H1 (cell line): ENCODE measurements at regions not wholly inside any gene's neighbourhood (a gene's known extent, or its start where the extent isn't known, plus 50 kb on each side); places are given as distances from the start of the nearest gene placed in this dataset.

Source experiments
- BCL11A ChIP-seq, 2 experiments: IDR thresholded peaks; one replicate each; pipeline ENCODE4 v1.6.1; 2011; ENCODE audit warnings: low read depth in 2 of 2, low read length in 2 of 2, mild to moderate bottlenecking in 2 of 2
- CEBPB ChIP-seq: IDR thresholded peaks from 2 replicates; pipeline ENCODE4 v1.6.1; 2012; ENCODE audit warnings: low read depth, low read length
- CTCF ChIP-seq, 3 experiments: IDR thresholded peaks; 1 replicate in 2 of 3; 2 replicates in 1 of 3; pipeline versions ENCODE4 v1.5.1 to v1.6.1; 2011; ENCODE audit warnings: low read length in 3 of 3, mild to moderate bottlenecking in 3 of 3, inconsistent platforms in 2 of 3, low read depth in 1 of 3, moderate library complexity in 1 of 3; ENCODE audit not compliant: insufficient read depth in 1 of 3; ENCODE audit errors: control extremely low read depth in 1 of 3
- E2F6 ChIP-seq: IDR thresholded peaks from 2 replicates; pipeline ENCODE4 v1.6.1; 2012; ENCODE audit warnings: inconsistent platforms
- EP300 ChIP-seq, 2 experiments: IDR thresholded peaks; 1 replicate in 1 of 2; 2 replicates in 1 of 2; pipeline ENCODE4 v1.6.1; 2011 to 2012; ENCODE audit warnings: low read depth in 2 of 2, low read length in 2 of 2, mild to moderate bottlenecking in 2 of 2, borderline replicate concordance in 1 of 2, inconsistent platforms in 1 of 2, moderate library complexity in 1 of 2
- JUND ChIP-seq: IDR thresholded peaks from 2 replicates; pipeline ENCODE4 v1.6.1; 2011; ENCODE audit warnings: mild to moderate bottlenecking, improper control_type of control experiment, low read length
- RFX5 ChIP-seq: IDR thresholded peaks from 2 replicates; pipeline ENCODE4 v1.6.1; 2011; ENCODE audit warnings: low read depth, low read length, improper control_type of control experiment, borderline replicate concordance
- TBP ChIP-seq: IDR thresholded peaks from 2 replicates; pipeline ENCODE4 v1.6.1; 2011; ENCODE audit warnings: low read depth, low read length, improper control_type of control experiment

GRCh38 chr2:19255481-19255880, 102.9 kb downstream of the OSR1 start:
- TF ChIP-seq RFX5 (no peak), E2F6 (no peak), EP300 (IDR thresholded peaks at IDR 0.05; ENCODE audit: borderline replicate concordance in 1 of 2, low read depth in 2 of 2, low read length in 2 of 2) (no peak), TBP (no peak), JUND (no peak), CTCF (IDR thresholded peaks at IDR 0.05; ENCODE audit: control extremely low read depth in 1 of 3, insufficient read depth in 1 of 3, low read depth in 1 of 3, low read length in 3 of 3) (no peak), CEBPB (no peak), BCL11A (IDR thresholded peaks at IDR 0.05; ENCODE audit: low read depth in 2 of 2, low read length in 2 of 2) (no peak)
